ENCODE measurements at regions not wholly inside any gene's neighbourhood (a gene's known extent, or its start where the extent isn't known, plus 50 kb on each side); places are given as distances from the start of the nearest gene placed in this dataset.
A peak's percentile ranks its signal among the peaks of the same experiment; 100 is the strongest.

DNA sequence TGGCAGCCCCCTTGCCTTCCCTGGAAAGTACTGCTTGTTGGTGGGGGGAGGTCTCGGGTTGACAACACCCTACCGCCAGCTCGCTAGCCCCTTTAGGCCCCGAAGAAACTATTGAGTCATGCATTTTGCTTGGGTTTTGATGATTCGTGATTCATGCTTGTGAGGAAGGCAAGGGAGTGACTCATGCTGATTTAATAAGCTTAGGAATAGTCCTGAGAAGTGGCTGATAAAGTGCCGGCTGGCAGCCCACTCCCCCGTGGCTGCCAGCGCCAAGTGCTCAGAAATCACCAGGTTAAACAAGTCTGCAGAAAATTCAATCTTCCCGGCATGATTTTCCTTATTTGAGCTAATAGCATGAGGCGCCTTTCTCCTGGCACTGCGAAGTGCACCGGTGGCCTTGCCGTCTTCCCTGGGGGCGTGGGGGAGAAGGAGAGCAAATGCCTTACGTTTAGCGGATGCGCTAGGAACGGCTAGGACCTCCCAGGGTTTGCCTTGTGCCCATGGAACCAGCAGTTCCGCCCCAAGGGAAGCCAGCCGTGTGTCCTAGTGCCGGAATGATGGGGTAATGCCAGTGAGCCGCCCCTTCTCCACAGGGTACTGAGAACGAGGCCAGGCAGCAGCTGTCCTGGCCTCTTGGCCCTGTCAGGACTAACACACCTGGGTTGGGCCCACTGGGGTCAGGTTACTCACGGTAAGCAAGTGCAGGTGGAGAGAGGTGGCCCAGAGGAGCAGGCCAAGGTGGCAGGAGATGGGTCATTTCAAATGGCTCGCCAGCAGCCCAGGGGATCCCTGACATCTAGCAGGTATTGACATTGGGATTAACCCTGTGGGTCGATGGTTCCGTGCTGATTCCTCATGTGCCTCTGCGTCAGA, 151.9 kb downstream of the MACROH2A1 start:
- no peak overlapping the region for H3K4me3 ChIP-seq (ENCODE audit: low read length)
- no peaks in the 10 kb centered on the region for H3K79me2 ChIP-seq (ENCODE audit: control insufficient read depth, insufficient read depth, low read length)
- no peak overlapping the region for H4K8ac ChIP-seq (ENCODE audit: low read depth, low read length)
- H3K4ac ChIP-seq (ENCODE audit: low read depth, low read length): no peak overlapping the region
- H3K56ac ChIP-seq (ENCODE audit: low read length): peak overlapping the region; percentile 42
- H3K4me1 ChIP-seq (ENCODE audit: control insufficient read depth, low read depth, low read length): peaks cover 13% of the 10 kb centered on the region
- no peak overlapping the region for H4K5ac ChIP-seq (ENCODE audit: low read length)
- no peak overlapping the region for H2BK5ac ChIP-seq (ENCODE audit: low read length)
- H3K18ac ChIP-seq (ENCODE audit: low read length): no peak overlapping the region
- H3K79me1 ChIP-seq (ENCODE audit: low read length): no peaks in the 10 kb centered on the region
- H3K27ac ChIP-seq (ENCODE audit: low read depth, low read length): no peak overlapping the region
- no CpG with 5 or more reads among the region's 28 CpGs for WGBS (ENCODE audit: extremely low coverage, insufficient coverage, low lambda C conversion rate)
- H3K9ac ChIP-seq (ENCODE audit: low read length): no peak overlapping the region
- H2BK120ac ChIP-seq (ENCODE audit: low read depth, low read length): no peak overlapping the region
- no peak overlapping the region for H2BK15ac ChIP-seq (replicated peaks; ENCODE audit: low read depth)
- no peaks in the 10 kb centered on the region for H3K27me3 ChIP-seq (ENCODE audit: insufficient read depth, low read length, poor library complexity)
- H3K36me3 ChIP-seq (ENCODE audit: control insufficient read depth, insufficient read depth, low read length): no peaks in the 10 kb centered on the region
- H3K4me2 ChIP-seq (ENCODE audit: low read length): no peak overlapping the region
- H2AK5ac ChIP-seq (ENCODE audit: low read length): no peak overlapping the region
- H3K23ac ChIP-seq (ENCODE audit: low read length): peak overlapping the region; percentile 89
- DNase-seq: peak; percentile 84

DNA sequence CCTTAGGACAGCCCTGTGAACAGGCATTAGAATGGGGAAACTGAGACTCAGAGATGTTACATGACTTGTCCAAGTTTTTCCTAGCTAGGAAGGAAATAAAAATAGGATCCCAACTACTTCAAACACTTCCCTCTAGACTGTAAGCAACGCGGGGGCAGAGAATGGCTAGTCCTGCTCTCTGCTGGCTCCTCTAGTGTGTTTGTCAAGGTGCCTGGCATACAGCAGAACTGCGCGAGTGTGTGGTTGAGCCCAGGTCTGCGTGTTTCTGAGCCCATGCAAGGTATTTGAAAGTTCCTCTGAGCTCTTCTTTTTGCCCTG, 152.5 kb downstream of the MACROH2A1 start:
- H2BK5ac ChIP-seq (ENCODE audit: low read length): no peak overlapping the region
- no peaks in the 10 kb centered on the region for H3K79me1 ChIP-seq (ENCODE audit: low read length)
- H4K5ac ChIP-seq (ENCODE audit: low read length): no peak overlapping the region
- WGBS (ENCODE audit: extremely low coverage, insufficient coverage, low lambda C conversion rate): no CpG with 5 or more reads among the region's 5 CpGs
- H3K27ac ChIP-seq (ENCODE audit: low read depth, low read length): no peak overlapping the region
- peak overlapping the region; percentile 50 for H2AK5ac ChIP-seq (ENCODE audit: low read length)
- H3K36me3 ChIP-seq (ENCODE audit: control insufficient read depth, insufficient read depth, low read length): no peaks in the 10 kb centered on the region
- H3K4me1 ChIP-seq (ENCODE audit: control insufficient read depth, low read depth, low read length): peaks cover 13% of the 10 kb centered on the region
- H2BK15ac ChIP-seq (replicated peaks; ENCODE audit: low read depth): no peak overlapping the region
- no peak overlapping the region for H3K9ac ChIP-seq (ENCODE audit: low read length)
- no peak overlapping the region for H3K4me2 ChIP-seq (ENCODE audit: low read length)
- no peak for DNase-seq
- no peak overlapping the region for H3K23ac ChIP-seq (ENCODE audit: low read length)
- H3K27me3 ChIP-seq (ENCODE audit: insufficient read depth, low read length, poor library complexity): no peaks in the 10 kb centered on the region
- H4K8ac ChIP-seq (ENCODE audit: low read depth, low read length): no peak overlapping the region
- H3K56ac ChIP-seq (ENCODE audit: low read length): no peak overlapping the region
- no peak overlapping the region for H3K18ac ChIP-seq (ENCODE audit: low read length)
- H3K4ac ChIP-seq (ENCODE audit: low read depth, low read length): no peak overlapping the region
- no peak overlapping the region for H3K4me3 ChIP-seq (ENCODE audit: low read length)
- no peaks in the 10 kb centered on the region for H3K79me2 ChIP-seq (ENCODE audit: control insufficient read depth, insufficient read depth, low read length)
- no peak overlapping the region for H2BK120ac ChIP-seq (ENCODE audit: low read depth, low read length)

DNA sequence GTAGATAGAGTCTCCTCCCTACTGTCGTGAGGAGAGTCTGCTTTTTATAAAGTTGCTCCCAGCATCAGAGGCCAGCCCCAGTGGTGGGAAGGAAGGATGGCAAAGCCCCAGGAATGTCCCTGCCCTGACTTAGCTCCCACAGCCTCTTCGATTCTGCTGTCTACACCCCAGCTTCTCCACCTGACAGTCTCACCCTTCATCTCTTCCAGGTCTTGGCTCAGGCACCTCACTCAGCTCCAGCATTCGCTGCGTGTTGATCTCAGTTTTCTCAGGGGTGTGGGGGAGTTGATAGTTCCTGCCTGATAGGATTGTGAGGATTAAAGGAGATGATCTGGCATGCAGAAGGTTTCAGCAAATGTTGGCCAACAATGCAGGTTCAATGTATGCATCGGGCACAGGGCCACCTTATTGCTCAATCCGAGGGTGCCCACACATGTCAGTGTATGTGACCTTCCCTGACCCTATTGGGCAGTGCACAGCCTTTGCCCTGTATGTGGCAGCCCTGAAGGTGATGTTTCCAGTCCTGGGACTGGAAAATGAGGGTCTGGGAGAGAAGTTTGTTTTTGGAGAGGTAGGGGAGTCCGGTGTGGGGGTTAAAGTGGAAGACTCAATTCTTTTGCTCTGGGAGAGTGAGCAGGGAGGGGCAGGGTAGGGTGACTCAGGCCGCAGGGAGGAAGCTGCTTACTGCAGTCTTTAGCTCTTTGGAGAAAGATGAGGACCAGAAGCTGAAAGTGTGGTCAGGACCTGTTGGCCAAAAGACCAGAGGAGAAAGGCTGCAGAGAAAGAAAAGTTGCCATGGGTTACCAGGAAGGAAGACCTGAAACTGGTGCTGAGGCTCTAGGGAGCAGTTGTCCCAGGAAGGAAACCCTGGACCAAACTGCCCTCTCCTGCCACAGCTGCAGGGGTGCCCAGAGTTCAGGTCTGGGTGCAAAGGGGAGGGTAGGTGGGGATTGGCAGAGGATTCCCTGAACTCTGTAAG, 153.2 kb downstream of the MACROH2A1 start:
- Histone ChIP-seq H3K36me3 (ENCODE audit: control insufficient read depth, insufficient read depth, low read length) (no peaks in the 10 kb centered on the region), H3K27ac (ENCODE audit: low read depth, low read length) (no peak overlapping the region), H3K27me3 (ENCODE audit: insufficient read depth, low read length, poor library complexity) (no peaks in the 10 kb centered on the region), H3K18ac (ENCODE audit: low read length) (no peak overlapping the region), H3K9ac (ENCODE audit: low read length) (no peak overlapping the region), H3K79me2 (ENCODE audit: control insufficient read depth, insufficient read depth, low read length) (no peaks in the 10 kb centered on the region), H2BK5ac (ENCODE audit: low read length) (no peak overlapping the region), H3K4ac (ENCODE audit: low read depth, low read length) (no peak overlapping the region), H3K56ac (ENCODE audit: low read length) (no peak overlapping the region), H3K79me1 (ENCODE audit: low read length) (no peaks in the 10 kb centered on the region), H3K4me3 (ENCODE audit: low read length) (no peak overlapping the region), H2AK5ac (ENCODE audit: low read length) (peak overlapping the region; percentile 6), H2BK15ac (replicated peaks; ENCODE audit: low read depth) (no peak overlapping the region), H2BK120ac (ENCODE audit: low read depth, low read length) (no peak overlapping the region), H4K8ac (ENCODE audit: low read depth, low read length) (no peak overlapping the region), H3K4me1 (ENCODE audit: control insufficient read depth, low read depth, low read length) (peaks cover 13% of the 10 kb centered on the region), H3K4me2 (ENCODE audit: low read length) (no peak overlapping the region), H4K5ac (ENCODE audit: low read length) (no peak overlapping the region), H3K23ac (ENCODE audit: low read length) (no peak overlapping the region)
- WGBS (ENCODE audit: extremely low coverage, insufficient coverage, low lambda C conversion rate): no CpG with 5 or more reads among the region's 8 CpGs
- no peak for DNase-seq

DNA sequence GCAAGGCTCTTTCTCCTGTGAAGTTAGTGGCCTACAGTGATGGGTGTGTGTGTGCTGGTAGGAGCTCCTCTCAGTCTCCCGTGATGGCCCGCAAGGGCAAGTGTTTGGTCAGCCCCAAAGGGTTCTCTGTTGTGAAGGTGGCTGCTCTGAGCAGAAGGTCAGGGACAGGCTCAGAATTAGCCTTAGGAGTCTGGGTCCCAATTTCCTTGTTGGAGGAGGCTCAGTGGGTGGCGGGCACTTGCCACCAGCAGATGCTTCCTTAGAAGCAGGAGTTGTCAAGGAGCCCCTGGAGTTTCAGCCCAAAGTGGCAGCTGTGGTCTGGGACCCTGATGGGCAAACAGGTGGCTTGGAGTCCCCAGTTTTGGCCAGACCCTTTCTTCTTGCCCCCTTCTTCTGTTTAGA, 154.4 kb downstream of the MACROH2A1 start:
- no peaks in the 10 kb centered on the region for H3K27me3 ChIP-seq (ENCODE audit: insufficient read depth, low read length, poor library complexity)
- no peak overlapping the region for H3K18ac ChIP-seq (ENCODE audit: low read length)
- H3K27ac ChIP-seq (ENCODE audit: low read depth, low read length): no peak overlapping the region
- no peak overlapping the region for H2BK120ac ChIP-seq (ENCODE audit: low read depth, low read length)
- H4K8ac ChIP-seq (ENCODE audit: low read depth, low read length): no peak overlapping the region
- H3K9ac ChIP-seq (ENCODE audit: low read length): no peak overlapping the region
- H3K79me2 ChIP-seq (ENCODE audit: control insufficient read depth, insufficient read depth, low read length): no peaks in the 10 kb centered on the region
- no peak overlapping the region for H4K5ac ChIP-seq (ENCODE audit: low read length)
- no CpG with 5 or more reads among the region's 3 CpGs for WGBS (ENCODE audit: extremely low coverage, insufficient coverage, low lambda C conversion rate)
- no peak overlapping the region for H3K56ac ChIP-seq (ENCODE audit: low read length)
- H3K4ac ChIP-seq (ENCODE audit: low read depth, low read length): no peak overlapping the region
- no peak overlapping the region for H2AK5ac ChIP-seq (ENCODE audit: low read length)
- no peak overlapping the region for H2BK5ac ChIP-seq (ENCODE audit: low read length)
- H3K4me2 ChIP-seq (ENCODE audit: low read length): no peak overlapping the region
- no peak for DNase-seq
- H3K23ac ChIP-seq (ENCODE audit: low read length): no peak overlapping the region
- H3K4me3 ChIP-seq (ENCODE audit: low read length): no peak overlapping the region
- H2BK15ac ChIP-seq (replicated peaks; ENCODE audit: low read depth): no peak overlapping the region
- no peaks in the 10 kb centered on the region for H3K79me1 ChIP-seq (ENCODE audit: low read length)
- H3K4me1 ChIP-seq (ENCODE audit: control insufficient read depth, low read depth, low read length): peaks cover 13% of the 10 kb centered on the region
- no peaks in the 10 kb centered on the region for H3K36me3 ChIP-seq (ENCODE audit: control insufficient read depth, insufficient read depth, low read length)

DNA sequence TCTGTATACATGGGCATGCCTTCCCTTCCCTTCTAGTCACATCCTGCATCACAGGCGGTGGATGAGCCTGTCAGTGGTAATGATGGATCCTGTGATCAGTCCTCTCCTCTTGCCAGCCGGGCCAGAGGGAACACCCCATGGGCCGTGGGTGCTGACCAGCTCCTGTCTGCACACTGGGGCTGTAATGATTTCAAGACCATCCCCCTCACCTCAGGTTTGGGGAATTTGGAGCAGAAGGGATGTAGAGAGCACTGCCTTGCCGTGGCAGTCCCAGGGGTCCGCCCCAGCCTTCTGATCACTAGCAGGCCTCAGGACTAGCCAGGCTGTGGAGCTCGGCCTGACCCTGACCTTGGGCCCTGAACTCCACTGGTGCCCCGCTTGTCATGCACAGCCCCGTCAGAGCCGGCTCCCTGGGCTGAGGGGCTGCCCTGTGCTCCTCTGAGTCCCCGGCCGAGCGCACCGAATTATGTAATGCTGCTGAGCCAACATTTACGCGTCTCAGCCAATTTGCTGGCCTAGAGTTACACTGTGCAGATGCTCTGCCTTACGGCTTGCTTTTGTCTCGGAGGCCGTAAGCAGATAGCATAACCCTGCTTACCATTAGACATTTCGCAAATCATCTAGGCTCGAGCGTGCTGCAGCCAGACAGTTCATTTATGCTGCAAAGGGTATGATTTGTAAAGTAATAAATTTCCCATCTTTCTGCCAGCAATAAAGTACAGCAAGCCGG, 155.3 kb downstream of the MACROH2A1 start:
- no peak overlapping the region for H3K56ac ChIP-seq (ENCODE audit: low read length)
- H3K79me2 ChIP-seq (ENCODE audit: control insufficient read depth, insufficient read depth, low read length): no peaks in the 10 kb centered on the region
- no peaks in the 10 kb centered on the region for H3K27me3 ChIP-seq (ENCODE audit: insufficient read depth, low read length, poor library complexity)
- H2BK5ac ChIP-seq (ENCODE audit: low read length): no peak overlapping the region
- no peak overlapping the region for H4K8ac ChIP-seq (ENCODE audit: low read depth, low read length)
- H3K4me2 ChIP-seq (ENCODE audit: low read length): no peak overlapping the region
- H3K9ac ChIP-seq (ENCODE audit: low read length): no peak overlapping the region
- DNase-seq: no peak
- H3K18ac ChIP-seq (ENCODE audit: low read length): no peak overlapping the region
- no peaks in the 10 kb centered on the region for H3K79me1 ChIP-seq (ENCODE audit: low read length)
- H3K27ac ChIP-seq (ENCODE audit: low read depth, low read length): no peak overlapping the region
- no peak overlapping the region for H2AK5ac ChIP-seq (ENCODE audit: low read length)
- H4K5ac ChIP-seq (ENCODE audit: low read length): no peak overlapping the region
- H3K4me1 ChIP-seq (ENCODE audit: control insufficient read depth, low read depth, low read length): peaks cover 13% of the 10 kb centered on the region
- no CpG with 5 or more reads among the region's 22 CpGs for whole genome bisulfite sequencing (ENCODE audit: extremely low coverage, insufficient coverage, low lambda C conversion rate)
- no peak overlapping the region for H3K23ac ChIP-seq (ENCODE audit: low read length)
- H2BK120ac ChIP-seq (ENCODE audit: low read depth, low read length): no peak overlapping the region
- no peak overlapping the region for H3K4ac ChIP-seq (ENCODE audit: low read depth, low read length)
- no peak overlapping the region for H2BK15ac ChIP-seq (replicated peaks; ENCODE audit: low read depth)
- no peak overlapping the region for H3K4me3 ChIP-seq (ENCODE audit: low read length)
- no peaks in the 10 kb centered on the region for H3K36me3 ChIP-seq (ENCODE audit: control insufficient read depth, insufficient read depth, low read length)
